DMS 273 (cell line): ENCODE measurements at regions not wholly inside any gene's neighbourhood (a gene's known extent, or its start where the extent isn't known, plus 50 kb on each side); places are given as distances from the start of the nearest gene placed in this dataset.

Experiments used
- DNase-seq: peaks from one replicate; lab custom pipeline; 2025; ENCODE audit not compliant: unreplicated experiment; lab: John Stamatoyannopoulos, UW

DNA sequence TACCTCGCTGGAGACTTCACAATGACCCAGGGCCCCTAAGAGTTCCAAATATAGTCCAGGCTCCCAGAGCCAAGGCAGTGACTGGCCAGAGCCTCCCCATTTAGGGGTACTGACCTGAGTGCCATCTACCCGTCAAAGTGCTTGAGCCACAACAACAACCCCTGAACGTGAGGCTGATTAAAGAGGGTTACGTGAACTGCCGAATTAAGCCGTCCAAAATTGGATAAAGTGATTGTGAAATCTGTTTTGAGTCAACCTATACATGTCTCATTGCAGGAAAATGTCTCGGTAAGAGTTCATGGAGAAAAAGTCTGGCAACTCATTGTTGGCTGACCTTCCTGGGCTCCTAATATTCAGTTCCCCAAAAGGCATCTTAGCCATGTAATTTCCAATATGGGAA, 116.3 kb downstream of the TTC32 start:
- DNase-seq: no peak

GRCh38 chr2:19784456-19784855, 117.3 kb downstream of the TTC32 start:
- DNase-seq: no peak

- DNase-seq: no peak
These were observed 117.8 kb downstream of the TTC32 start for GRCh38 chr2:19783935-19784334.

GRCh38 chr2:19776941-19777514, 124.8 kb downstream of the TTC32 start:
- no peak for DNase-seq

GRCh38 chr2:19775838-19776237, 125.9 kb downstream of the TTC32 start:
- no peak for DNase-seq

DNA sequence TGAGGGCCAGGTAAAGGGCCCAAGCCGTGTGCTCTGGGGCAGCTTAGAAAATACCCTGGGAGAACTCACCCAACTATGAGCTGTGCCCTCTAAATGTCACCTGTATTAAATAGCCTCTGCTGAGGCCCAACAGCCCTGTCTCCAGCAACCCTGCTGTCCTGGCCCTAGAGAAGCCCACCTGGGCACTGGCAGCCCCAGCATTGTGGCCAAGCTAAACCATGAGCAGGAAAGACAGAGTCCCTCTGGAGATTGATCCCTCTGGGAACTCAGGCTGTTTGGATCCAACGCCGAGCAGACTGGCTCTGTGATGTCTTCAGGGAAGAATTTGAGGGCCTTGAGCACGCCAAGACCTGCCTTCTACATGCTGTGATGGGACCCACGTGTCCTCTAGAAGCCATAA, 126.5 kb downstream of the TTC32 start:
- peak; percentile 22 for DNase-seq

DNA sequence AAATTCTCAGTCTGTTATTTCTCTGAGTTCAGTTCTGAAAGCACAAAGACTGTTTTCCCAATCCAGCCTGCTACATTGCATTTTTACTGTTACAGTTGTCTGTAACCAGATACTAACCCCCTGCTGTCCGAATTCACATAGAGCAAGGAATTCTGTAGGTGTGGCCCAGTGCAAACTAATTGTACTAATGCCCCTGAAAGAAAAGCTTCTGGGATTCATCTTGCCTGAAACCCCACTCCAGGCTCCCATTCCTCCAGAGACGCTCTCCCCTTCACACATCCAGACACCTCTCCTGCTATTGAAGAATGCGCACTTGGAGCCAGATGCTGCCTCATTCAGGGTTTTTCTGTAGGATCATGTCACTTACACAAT, 127.0 kb downstream of the TTC32 start:
- peak; percentile 77 for DNase-seq

GRCh38 chr2:19772981-19773380, 128.8 kb downstream of the TTC32 start:
- DNase-seq: no peak

- peak; percentile 23 for DNase-seq
These were observed 132.3 kb downstream of the TTC32 start for GRCh38 chr2:19769513-19769912.

DNA sequence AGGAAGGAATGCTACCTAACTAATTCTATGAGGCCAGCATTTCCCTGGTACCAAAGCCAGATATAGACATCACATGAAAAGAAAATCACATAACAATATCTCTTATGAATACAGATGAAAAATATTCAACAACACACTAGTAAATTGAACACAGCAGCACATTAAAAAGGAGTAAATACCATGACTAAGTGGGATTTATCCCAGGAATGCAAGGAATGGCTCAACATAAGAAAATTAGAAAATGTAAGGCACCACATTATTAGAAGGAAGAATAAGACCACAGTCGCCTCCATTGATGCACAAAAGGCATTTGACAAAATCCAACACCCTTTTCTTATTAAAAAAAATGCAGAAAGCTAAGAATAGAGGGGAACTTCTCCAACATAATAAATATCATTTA, 133.9 kb downstream of the TTC32 start:
- DNase-seq: no peak

DNA sequence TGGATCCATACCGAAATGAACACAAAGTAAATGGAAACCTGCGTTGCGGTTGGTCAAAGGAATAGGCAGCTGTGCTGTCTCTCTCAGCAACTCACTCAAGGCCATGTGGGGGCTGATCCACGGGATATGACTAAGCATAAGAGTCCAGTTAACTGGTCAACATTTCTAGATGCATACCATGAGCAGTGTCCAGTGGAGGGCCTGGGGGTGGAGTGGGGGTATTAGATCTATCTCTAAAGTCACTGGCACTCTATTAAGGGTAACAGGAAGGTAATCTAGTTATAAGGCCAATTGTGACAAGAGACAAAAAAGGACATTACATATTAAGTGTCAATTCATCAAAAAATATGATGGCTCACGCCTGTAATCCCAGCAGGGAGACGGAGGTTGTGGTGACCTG, 136.8 kb downstream of the TTC32 start:
- DNase-seq: no peak

- DNase-seq: no peak
These were observed 138.1 kb downstream of the TTC32 start for GRCh38 chr2:19763731-19764130.

DNA sequence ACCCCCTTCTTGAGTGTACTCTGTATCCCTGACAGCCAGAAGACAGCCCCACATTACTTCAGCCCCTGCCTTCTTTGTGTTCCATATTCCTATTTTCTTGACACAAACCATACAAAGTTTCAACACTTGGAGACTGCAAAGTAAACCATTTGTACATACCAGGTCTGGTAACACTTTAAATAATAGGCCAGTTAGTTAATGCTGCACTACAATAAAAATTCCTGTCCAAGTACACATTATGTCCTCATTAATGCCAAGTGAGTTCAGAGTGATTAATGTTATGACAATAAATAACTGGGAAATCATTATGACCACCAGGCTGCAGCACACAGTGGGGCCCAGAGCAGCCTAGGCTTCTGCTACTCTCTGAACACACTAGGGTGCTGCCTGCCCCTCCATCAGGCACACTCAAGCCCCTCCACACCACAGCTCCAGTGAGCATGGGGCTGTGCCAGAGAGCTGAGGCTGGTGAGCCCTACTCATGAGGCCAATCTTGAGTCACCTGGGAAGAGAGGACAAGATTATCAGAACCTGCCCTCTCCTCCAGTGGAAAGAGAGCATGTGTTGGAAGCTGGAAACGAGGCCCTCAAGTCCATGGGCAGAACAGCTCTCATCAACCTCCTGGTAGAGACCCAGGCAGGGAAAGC, 138.7 kb downstream of the TTC32 start:
- DNase-seq: no peak

GRCh38 chr2:19762142-19762541, 139.6 kb downstream of the TTC32 start:
- DNase-seq: no peak

DNA sequence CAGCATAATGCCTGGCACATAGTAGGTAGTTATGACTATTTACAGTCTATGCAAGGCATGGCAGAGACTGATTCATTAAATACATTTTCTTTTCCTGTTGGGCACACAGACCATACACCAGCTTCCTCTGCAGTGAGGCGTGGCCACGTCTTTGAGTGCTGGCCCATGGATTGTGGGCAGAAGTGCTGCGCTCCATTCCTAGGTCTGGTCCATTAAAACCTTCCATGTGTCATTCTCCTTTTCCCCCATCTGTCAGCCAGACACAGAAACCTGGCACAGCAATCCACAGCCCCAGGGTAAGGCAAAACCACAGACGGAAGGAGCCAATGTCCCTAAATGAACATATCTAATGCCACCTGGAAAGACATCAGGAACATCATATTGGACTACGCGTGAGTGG, 141.9 kb downstream of the TTC32 start:
- DNase-seq: peak; percentile 55

GRCh38 chr2:19758658-19759057, 143.1 kb downstream of the TTC32 start:
- DNase-seq: no peak

DNA sequence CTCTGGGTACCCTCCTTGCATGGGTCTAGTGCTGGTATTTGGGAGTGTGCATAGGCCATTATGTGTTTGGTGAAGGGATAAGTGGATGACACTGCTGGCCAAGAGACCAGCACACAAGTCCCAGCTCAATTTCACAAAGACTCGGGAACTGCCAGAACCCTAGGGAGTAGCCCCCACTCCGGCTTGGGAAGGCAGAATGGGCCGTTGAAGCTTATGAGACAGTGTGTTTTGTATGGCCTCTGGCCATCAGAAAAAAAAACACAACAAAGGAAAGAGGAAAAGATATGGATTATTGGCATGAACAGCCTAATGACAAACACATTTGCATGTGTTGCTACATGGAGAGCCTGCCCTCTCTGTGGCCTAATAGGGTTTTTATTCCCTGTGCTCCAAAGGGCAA, 144.2 kb downstream of the TTC32 start:
- no peak for DNase-seq

GRCh38 chr2:19754907-19755306, 146.9 kb downstream of the TTC32 start:
- peak; percentile 7 for DNase-seq

GRCh38 chr2:19753818-19754217, 148.0 kb downstream of the TTC32 start:
- peak; percentile 10 for DNase-seq

DNA sequence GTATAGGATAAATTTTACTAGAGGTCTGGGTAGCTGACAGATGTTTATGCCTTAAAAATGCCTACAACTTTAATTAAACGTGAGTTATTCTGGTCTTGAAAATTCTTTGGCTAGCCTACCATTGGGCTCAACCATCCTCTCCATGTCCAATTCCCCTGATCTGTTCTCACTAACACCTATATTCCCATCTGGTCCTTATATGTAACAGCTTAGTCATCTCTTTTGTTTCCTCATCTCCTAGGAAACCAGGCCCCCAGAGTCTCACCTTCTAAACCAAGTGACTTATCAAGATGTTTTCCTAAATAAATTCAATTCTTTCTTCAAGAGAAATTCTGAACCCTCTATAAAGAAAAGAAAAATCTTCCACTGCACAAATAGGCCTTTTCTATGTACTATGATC, 148.5 kb downstream of the TTC32 start:
- DNase-seq: peak; percentile 45

GRCh38 chr2:19752500-19752899, 149.3 kb downstream of the TTC32 start:
- DNase-seq: peak; percentile 67

- DNase-seq: peak; percentile 39
These were observed 150.2 kb downstream of the TTC32 start for GRCh38 chr2:19751631-19752030.

DNA sequence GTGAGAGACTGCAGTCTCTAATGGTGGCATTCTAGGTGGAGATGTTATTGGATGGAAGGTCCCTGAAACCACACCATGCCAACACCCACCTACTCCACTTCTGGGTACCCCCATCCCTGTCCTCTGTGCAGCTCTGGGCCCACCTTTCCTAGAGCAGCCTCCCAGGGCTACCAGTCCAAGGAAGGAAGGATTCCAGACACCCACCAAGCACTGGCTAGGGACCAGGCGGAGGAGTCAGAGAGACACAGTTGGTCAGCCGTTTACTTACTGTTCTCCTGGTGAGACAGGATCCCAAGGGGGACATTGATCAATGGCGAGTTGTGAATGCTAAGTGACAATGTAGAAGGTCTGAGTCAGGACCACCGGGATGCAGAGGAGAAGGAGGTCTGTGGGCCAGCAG, 151.6 kb downstream of the TTC32 start:
- no peak for DNase-seq
